A673 (cell line): ENCODE measurements at regions not wholly inside any gene's neighbourhood (a gene's known extent, or its start where the extent isn't known, plus 50 kb on each side); places are given as distances from the start of the nearest gene placed in this dataset.
"Not testable (repeated sequence)": the region's sequence is repeated elsewhere in the genome, so short reads cannot be mapped to it uniquely, and the experiment has no call there.

Experiments used
- CTCF ChIP-seq: fragments of 300-800, 200-600 bp; sonication (generic); conservative IDR thresholded peaks from 2 replicates; pipeline ENCODE4 v1.5.1; 2017; ENCODE audit warnings: low read depth, mild to moderate bottlenecking, antibody characterized with exemption, low read length, moderate library complexity, mixed read lengths
- EZH2 ChIP-seq: fragments of 200-600 bp; sonication (generic); IDR thresholded peaks from 2 replicates; pipeline ENCODE4 v1.6.1; 2017; ENCODE audit warnings: borderline replicate concordance, low read depth, mild to moderate bottlenecking, mixed read lengths, antibody characterized with exemption, low read length; ENCODE audit not compliant: poor library complexity, severe bottlenecking

- TF ChIP-seq CTCF, EZH2: not testable (repeated sequence)
Observed at GRCh38 chr4:117927823-117928222, 106.5 kb upstream of the NDST3 start.
